Stimulated activated CD4-positive, alpha-beta T cell treated with anti-CD3 and anti-CD28 coated beads, TNF-alpha, amount 100 ng/mL, for 48 hours (primary cell): ENCODE measurements at regions not wholly inside any gene's neighbourhood (a gene's known extent, or its start where the extent isn't known, plus 50 kb on each side); places are given as distances from the start of the nearest gene placed in this dataset.

Source experiments
- DNase-seq, 3 donors: peaks; one replicate each; pipeline ENCODE4 v3.0.0-alpha.2; 2020; ENCODE audit warnings: low read depth in 3 of 3

DNA sequence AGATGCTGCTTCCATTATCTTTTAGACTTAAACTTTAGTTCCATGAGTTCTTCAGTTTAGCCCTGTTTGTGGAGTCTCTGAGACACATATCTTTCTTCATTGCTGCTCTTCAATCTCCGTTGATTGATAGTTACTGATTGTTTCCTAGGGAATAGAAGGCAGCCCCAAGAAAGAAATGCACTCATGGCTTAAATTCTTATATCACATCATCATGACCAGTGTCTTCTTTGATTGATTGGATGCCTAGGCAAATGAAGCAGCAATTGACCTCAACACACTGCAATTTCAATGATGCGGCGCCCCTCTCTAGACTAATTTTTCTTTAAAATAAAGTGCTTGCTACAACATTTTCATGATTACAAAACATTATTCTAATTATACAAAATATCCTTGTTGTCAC, 576.5 kb upstream of the VSTM2A start:
- DNase-seq: no peak

DNA sequence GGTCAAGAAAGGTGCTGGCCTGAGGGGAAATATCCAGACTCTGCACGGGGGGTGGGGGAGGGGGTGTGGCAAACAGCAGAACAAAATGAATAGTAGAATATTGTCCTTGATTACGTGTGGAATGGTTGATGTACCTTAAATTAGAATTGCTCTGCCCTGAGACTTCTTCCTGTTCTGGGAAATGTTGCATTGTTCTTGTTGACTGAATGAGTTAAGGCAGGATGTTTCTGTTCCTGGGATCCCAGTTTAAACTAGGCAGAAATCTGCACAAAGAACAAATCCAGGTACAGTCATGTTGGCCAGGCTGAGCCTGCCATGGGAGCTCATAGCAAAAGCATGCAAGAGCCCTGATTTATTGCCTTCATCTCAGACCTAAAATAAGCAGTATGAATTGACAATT, 558.7 kb upstream of the VSTM2A start:
- no peak for DNase-seq

DNA sequence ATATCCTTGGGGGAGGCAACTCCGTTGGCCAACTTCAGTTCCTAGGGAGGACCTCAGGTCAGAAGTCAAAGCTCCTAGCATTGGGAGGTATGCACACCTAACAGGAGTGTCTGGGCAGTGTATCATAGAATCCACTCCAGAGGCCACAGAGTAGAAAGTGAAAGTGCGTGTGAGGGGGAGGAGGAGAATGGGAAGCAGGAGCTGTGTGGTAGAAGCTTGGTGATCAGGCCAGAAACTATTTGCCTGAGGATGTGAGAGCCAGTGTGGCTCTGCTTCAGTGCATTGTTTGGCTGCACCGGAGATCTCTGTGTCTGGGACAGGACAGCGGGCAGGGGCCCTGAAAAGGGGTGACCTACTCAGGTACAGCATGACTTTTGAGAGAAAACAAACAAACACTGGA, 557.4 kb upstream of the VSTM2A start:
- DNase-seq: no peak

DNA sequence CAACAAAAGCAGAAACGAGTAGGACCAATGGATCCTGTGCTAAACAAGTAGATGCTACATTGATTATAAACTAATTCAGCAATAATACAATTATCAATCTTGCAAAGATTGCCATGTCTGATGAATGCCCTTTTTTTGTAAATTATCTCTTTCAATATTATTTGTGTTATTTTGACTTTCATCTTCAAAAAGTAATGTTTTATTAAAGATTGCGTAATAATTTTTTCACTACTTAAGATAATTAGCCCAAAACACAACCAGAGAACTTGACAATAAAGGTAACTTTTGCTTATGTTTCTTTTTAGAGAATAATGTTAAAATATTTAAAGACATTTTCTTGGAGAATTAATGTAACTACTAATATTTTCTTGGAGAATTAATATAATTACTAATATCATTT, 553.8 kb upstream of the VSTM2A start:
- DNase-seq: no peak

DNA sequence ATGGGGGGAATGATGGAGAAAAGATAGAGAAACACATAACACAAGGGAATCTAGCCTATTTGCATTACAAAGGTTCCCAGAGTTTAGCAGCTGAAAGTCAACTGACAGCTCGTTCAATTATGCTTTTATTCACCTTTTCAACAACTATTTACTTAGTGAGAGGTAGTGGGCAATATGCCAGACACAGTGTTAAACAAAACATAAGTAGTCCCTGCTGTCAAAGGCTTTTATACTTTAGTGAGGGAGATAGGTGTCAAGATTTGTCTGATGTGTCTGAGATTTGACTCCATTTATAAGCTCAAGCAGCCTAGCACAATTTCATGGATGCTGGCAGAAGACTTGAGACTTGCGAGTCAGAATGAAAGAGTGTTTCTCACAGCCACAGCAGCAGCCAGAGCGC, 549.0 kb upstream of the VSTM2A start:
- no peak for DNase-seq

DNA sequence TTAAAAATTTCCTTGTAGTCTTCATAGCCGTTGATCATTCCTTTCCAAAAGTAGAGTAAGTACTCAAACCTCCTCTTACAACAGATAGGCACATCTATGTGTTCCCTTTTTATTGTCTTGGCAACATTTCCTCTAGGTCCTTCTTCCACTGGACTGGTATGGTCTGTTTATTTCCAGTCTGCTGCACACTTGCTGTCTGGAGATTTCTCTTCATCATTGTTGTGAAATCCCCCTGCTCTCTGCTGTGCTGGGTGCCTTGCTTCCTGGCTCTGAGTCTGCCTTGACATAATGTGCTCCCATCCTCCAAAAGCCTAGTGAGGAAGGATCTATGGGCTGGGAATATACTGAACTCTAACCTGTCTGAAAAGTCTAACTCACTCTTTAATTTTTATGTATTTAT, 545.3 kb upstream of the VSTM2A start:
- DNase-seq: no peak

DNA sequence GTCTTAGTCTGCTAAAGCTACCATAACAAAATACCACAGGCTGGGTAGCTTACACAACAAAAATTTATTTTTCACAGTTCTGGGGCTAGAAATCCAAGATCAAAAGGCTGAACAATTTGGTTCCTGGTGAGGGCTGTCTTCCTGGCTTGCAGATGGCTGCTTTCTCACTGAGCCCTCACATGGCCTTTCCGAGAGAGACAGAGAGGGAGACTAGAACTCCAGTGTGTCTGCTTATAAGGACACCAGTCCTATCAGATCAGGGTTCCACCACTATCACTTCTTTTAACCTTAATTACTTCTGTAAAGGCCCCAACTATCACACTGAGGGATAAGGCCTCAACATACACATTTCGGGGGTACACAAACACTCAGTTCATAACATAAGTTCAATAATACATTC, 527.4 kb upstream of the VSTM2A start:
- no peak for DNase-seq

DNA sequence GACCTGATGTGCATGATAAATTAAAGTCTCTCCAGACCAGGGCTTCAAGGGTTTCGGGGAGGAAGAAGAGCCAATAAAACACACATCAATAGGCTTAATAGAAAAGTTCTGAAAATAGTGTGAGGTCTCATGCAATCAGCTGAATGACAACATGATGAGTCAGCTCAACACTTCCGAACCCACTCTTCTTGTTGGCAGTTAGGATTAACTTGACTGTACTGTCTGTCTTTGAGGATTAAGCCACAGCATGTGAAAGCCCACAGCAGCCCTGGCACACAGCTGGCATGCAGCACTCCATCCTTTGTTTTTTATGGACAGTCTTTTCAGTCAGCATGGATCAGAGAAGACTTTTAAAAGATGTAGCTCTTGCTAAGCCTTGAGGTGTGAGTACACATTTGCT, 526.9 kb upstream of the VSTM2A start:
- DNase-seq: no peak

DNA sequence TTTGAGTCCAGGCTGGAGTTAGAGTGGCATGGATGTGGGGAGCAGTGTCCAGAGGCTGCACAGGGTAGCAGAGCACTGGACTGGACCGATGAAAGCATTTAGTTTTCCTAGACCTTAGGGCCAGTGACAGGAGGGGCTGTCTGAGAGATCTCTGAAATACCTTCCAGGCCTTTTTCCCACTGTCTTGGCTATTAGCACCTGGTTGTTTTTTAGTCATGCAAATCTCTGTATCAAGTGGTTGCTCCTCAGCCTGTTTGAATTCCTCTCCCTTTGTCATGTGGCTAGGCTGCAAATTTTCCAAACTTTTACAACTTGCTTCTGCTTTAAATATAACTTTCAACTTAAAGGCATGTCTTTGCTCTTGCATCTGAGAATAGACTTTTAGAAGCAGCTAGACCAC, 504.3 kb upstream of the VSTM2A start:
- no peak for DNase-seq

DNA sequence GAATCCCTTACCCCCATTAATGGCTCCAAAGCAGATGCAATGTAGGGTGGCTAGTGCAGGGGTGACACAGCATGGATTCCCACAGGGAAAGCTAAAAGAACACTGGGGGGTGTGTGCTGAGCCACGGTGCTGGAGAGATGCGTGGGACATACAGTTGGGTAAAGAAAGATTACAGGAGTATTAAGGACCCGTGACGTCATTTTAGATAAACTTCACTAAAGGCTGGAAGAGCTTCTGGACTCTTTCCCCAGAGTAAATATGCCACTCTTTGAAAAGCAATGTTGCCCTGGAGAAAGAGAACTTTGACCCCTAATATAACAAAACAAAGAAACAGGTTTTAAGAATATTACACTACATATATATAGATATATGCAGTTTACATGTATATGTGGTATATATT, 481.5 kb upstream of the VSTM2A start:
- DNase-seq: no peak

DNA sequence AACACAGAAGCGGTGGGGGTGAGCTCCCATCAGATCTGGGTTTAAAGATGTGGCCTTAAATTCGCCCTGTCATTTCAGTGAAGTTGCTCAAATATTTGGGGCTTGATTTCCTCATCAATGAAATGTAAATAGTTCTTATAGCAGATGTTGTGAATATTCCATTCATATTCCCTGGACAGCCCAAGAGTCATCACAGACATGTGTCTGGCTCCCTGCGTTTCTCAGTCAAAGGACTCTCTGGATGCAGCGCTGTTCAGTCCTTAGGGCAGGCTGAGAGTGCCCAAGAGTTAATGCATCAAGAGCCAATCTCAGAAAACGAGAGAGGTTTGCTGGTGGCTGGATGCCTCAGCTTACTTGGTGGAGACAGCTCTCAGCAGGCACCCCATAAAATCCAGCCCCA, 475.5 kb upstream of the VSTM2A start:
- no peak for DNase-seq

DNA sequence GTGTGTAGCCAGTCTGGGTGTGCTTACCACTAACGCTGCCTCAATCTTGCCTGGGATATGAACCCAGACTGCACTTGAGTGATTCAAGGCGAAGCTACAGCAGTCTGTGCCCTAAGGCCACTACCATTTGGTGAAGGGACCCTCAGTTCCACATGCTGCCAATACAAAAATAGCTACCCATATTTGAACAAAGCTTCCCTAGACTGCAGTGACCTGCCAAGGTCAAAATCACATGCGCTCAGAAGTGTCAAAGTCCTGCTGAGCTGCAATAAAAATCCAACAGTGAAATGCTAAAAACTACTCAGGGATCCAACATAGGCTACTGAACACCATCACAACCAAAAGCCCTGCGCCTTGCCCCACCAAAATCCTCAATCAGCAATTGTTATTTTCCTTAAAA, 472.3 kb upstream of the VSTM2A start:
- no peak for DNase-seq

DNA sequence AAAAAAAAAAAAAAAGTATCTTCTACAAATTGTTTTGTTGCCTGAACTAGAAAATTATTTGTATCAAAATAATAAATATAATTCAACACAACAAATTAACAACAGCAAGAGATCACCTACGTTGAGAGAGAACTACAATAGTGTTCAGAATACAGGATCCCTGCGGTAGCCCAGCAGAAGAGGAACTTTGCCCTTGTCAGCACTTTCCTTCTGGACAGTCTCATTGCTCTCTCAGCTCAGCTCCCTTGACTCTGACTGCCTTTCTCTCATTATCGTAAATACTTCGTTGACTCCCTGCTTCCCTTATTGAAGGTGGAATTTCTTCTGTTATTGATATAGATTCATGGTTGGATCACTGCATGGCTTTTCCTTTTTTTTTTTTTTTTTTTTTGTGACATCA, 469.5 kb upstream of the VSTM2A start:
- no peak for DNase-seq

DNA sequence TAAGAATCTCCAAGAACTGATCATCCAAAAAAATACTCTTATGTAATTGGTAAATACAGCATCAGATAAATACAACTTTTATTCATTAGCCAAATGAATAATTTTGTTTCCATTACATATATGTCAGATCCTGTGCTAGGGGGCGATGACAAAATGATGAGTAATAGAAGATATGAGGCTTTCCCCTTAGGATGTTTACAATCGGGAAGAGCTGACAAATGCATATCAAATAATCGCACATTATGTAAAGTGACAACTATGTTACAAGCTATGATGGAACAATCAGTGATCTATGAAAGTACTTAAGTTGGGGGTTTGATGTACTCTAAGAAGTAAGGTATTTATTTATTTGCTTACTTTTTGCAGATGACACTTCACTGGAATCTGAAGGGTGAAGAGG, 465.6 kb upstream of the VSTM2A start:
- no peak for DNase-seq

DNA sequence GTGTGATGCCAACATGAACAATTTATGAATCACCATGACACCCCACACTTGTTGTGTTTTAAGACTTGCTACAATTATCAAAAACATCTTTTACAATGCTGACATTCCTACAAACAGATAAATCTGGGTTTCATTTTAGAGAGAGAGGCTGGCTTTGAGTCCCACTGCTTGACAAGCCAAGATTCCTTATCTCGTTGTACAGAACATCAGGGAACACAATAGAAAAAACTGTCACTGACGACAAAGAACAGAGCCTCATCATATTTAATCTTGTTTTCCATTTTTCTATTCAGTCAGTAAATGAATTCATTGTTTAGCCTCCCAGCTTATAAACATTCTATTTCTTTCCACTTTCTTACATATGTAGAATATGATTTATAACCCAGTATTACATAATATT, 461.6 kb upstream of the VSTM2A start:
- DNase-seq: no peak

DNA sequence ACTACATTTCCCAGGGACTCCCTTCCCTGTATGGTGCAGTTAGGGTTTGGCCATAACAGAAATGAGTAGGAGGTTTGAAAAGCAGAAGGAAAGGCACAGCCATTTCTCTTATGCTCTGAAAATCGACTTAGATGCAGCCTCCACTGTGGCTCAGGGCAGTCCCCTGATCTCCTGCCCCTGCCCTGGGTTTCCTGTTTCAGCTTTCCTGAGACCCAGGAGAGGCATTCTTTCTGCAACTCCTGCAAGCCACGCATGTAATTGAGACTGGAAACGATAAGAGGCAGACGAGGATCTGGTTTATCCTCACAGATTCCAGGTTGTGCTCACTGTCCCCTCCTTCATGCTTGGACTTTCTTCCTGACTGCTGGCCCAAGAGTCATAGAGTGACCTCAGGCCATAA, 461.2 kb upstream of the VSTM2A start:
- no peak for DNase-seq

DNA sequence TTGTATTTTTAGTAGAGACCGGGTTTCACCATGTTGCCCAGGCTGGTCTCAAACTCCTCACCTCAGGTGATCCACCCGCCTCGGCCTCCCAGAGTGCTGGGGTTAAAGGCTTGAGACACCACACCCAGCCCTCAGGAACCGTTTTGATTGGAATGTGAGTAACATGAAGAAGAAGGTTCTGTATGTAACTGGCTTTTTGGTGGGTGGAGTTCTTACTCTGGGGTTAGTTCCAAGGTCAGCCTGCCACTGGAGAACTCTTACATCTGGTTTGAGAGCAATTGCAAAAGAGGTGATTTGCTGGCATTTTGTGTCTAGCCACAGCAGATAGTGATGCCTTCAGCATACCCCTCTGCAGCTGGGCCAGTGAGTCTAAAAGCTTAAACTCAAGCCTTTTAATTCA, 457.8 kb upstream of the VSTM2A start:
- no peak for DNase-seq

DNA sequence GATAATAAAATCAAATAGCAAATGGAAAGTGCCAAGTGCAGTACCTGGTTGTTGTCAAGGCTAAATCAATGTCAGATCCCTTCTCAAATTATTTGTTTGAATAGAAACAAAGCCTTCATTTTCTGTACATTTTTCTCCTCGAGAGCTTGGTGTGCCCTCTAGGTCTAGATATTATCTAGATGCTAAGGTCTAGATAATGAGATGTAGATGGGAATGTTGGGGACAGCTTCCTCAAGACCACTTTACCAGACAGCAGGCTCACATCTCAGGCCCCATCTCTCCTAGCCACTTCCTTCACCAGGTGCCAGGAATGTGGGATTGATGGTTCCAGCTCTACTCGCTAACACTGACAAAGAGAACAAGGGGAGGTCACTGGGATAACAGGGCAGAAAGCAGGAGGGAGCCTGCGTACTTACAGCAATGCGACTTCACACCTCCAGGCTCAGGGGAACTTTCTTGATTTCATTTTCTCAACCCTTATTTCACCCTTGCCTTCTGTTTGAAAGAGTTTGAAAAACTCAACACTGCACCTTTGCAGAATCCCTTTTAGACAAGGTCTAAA, 451.4 kb upstream of the VSTM2A start:
- DNase-seq: no peak

DNA sequence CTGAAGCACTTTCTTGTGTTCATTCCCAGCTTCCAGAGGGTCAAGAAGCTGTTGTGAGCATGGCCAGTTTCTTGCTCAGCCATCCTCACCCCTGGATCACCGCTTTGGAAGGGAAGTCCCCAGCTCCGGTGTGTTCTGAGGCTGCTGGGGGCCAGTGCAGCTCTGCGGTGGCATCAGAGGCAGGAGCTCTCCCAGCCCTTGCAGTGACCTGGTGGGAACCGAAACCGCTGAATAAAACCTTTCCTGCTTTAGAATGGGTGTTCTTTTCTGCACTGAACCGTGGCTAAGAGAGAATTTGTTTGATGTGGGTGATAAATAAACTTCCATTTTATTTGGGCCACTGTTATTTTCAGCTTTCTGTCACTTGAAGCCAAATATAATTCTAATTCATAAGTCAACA, 450.9 kb upstream of the VSTM2A start:
- no peak for DNase-seq

DNA sequence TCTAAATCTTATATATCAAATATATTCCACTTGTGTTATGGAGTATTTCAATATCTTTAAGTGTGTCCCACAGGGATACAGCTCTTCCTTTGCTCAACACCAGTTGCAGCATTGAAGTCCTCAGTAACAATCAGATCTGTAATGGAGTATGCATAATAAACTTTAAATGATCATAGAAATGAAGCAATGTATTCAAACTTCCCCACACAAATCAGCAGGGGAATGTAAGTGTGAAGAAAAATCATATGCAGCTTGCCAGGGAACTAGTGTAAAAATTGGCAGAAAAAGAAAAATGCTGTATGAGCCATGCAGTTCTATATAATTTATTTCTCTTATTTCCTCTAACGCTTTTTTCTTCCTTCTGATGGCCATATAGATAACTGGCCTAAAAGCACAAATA, 444.3 kb upstream of the VSTM2A start:
- DNase-seq: no peak

DNA sequence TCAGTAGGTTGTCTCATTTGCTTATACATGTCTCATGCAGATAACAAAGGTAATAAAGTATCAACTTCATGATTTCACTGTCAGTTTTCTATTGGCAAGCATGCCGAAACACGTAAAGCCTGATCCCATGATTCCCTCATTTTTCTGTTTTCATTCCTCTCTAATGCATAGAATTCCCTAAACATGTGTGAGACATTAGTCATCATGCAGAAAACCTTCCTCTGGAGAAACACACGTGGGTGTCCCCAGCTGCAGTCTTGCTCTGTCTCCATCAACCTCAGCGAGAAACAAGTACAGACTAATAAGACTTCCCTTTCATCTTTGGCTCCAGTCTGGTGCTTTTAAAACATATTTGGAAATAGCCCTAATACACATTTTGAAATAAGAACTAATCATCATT, 432.7 kb upstream of the VSTM2A start:
- DNase-seq: no peak

DNA sequence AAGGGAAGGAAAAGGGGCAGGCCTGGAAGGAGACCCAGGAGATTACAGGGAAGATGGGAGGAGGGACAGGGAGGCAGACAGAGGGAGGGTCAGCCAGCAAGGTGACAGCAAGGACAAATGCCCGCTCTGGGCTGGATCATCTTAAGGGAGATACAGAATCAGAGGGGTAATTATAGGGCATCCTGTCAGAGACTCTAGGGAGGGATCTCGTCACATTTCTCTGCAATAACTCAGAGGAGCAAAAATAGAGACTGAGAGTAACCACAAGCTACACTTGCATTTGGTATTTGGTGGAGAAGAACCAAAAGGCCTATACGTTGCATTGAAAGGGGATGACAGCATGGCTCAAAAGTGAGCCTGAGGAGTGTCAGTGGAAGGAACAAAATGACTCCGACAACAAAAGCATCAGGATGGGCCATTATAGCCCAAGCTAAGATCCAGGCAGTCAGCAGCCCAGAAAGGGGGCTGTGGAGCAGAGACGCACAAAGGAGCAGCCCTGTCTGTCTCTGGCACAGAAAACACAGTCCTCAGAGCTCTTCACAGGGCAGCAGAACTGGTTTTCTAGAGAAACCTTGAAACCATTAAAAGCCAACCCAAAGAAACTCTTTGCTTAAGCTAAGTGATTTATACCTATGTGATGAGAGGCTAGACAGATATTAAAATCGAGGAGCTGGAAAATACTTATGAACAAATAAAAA, 430.2 kb upstream of the VSTM2A start:
- DNase-seq: no peak

DNA sequence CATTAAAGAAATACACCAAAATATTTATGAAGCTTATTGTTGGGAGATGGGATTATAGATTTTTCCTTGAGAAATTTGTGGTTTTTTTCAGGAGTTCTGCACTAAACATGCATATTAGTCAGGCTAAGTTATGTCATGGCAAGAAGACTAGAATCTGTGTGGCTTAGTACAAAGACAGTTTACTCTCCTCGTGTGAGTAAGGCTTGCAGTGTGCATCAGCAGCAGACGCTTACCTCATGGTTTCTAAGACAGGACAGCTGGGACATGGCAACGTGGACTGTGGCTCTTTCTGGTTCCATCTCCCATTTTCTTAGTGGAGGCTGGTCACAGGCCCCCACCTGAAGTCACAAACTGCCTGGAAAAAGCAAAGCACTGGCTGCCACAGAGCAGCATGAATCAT, 429.6 kb upstream of the VSTM2A start:
- DNase-seq: no peak

DNA sequence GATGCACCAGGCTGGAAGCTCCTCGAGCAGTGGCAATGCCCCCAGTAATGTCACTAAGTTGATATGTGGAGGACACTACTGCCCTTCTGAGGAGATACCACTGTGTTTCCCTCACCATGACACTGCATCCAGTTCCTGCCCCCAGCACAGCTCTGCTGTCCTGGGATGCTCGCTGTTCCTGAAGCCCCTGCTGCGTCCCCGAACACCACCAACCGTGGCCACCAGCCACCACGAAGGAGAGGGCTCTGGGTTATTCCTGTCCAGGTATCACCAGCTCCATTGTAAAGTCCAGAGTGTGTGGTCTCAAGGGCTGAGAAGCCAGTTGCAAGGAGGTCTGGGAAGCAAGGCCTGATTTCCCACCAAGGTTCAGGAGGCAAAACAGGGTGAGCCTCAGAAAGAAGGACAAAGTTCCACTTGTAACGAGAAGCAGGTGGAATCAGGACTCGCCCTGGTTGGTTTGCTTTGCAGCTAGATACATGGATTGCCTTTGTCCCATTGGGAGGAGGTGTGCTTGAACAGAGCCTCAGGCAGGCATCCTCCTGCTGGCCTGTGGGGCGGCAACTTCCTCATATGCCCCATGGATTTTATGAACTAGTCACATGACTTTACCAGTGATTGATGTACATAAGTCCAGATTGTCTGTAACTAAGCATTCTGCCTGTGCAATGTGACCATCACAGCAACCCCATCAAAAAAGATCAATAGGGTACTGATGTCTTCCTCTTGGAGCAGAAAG, 427.0 kb upstream of the VSTM2A start:
- no peak for DNase-seq
